Natural killer cell (primary cell): ENCODE measurements at regions not wholly inside any gene's neighbourhood (a gene's known extent, or its start where the extent isn't known, plus 50 kb on each side); places are given as distances from the start of the nearest gene placed in this dataset.
"Not testable (repeated sequence)": the region's sequence is repeated elsewhere in the genome, so short reads cannot be mapped to it uniquely, and the experiment has no call there.

Experiments
- ATAC-seq, 3 donors: fragments of 150-1000 bp in 2 of 3; fragments of 200-7000 bp in 1 of 3; cut with Tn5 transposase; 1 replicate in 1 of 3; 2 replicates in 2 of 3; pipeline ENCODE4 v1.10.0; 2021; ENCODE audit warnings: mild to moderate bottlenecking in 2 of 3, moderate library complexity in 2 of 3
- DNase-seq, 2 donors: peaks; one replicate each; pipeline versions ENCODE4 v3.0.0 to v3.0.0-alpha.2; 2013 to 2021; ENCODE audit warnings: mixed read lengths in 1 of 2
- H3K27ac ChIP-seq: one replicate; pipeline ENCODE4 v1.5.1; 2013; ENCODE audit warnings: mild to moderate bottlenecking, low read length
- H3K27me3 ChIP-seq: one replicate; pipeline ENCODE4 v1.6.1; 2013; ENCODE audit warnings: low read length; ENCODE audit not compliant: control insufficient read depth, insufficient read depth
- H3K36me3 ChIP-seq: one replicate; pipeline ENCODE4 v1.6.1; 2013; ENCODE audit warnings: low read length; ENCODE audit not compliant: control insufficient read depth, insufficient read depth
- H3K4me1 ChIP-seq: one replicate; pipeline ENCODE4 v1.6.1; 2013; ENCODE audit warnings: low read length; ENCODE audit not compliant: control insufficient read depth, insufficient read depth
- H3K4me3 ChIP-seq: one replicate; pipeline ENCODE4 v1.5.1; 2013; ENCODE audit warnings: low read length
- H3K9me3 ChIP-seq: one replicate; pipeline ENCODE4 v1.6.1; 2013; ENCODE audit warnings: low read length; ENCODE audit not compliant: control insufficient read depth, insufficient read depth
- H3K27ac Mint-ChIP-seq, 2 donors: one replicate each; pipeline ENCODE4 v1.8.0; 2022; ENCODE audit warnings: mild to moderate bottlenecking in 2 of 2, mixed read lengths in 2 of 2, moderate library complexity in 1 of 2
- H3K27me3 Mint-ChIP-seq, 2 donors: one replicate each; pipeline ENCODE4 v1.8.0; 2022; ENCODE audit warnings: low read depth in 2 of 2, mixed read lengths in 2 of 2
- H3K36me3 Mint-ChIP-seq: one replicate; pipeline ENCODE4 v1.8.0; 2022; ENCODE audit warnings: mixed read lengths
- H3K4me1 Mint-ChIP-seq, 2 donors: one replicate each; pipeline ENCODE4 v1.8.0; 2022; ENCODE audit warnings: mixed read lengths in 2 of 2
- H3K4me3 Mint-ChIP-seq: one replicate; pipeline ENCODE4 v1.8.0; 2022; ENCODE audit warnings: mild to moderate bottlenecking, moderate library complexity, mixed read lengths
- H3K9me3 Mint-ChIP-seq, 2 donors: one replicate each; pipeline ENCODE4 v1.8.0; 2022; ENCODE audit warnings: mixed read lengths in 2 of 2
- CTCF ChIP-seq: fragments of 200-600 bp; IDR thresholded peaks from one replicate; pipeline ENCODE4 v1.8.0; 2022; ENCODE audit warnings: antibody characterized with exemption
- WGBS: methylation state at CpG from one replicate; pipeline ENCODE4 v1.1.7; 2013; ENCODE audit warnings: missing lambda C conversion rate; ENCODE audit not compliant: insufficient coverage; 5-methylcytosine and 5-hydroxymethylcytosine counted together
- intact Hi-C: fragments of 100-400 bp; cut with micrococcal nuclease; formaldehyde crosslinking; loops from one replicate; pipeline ENCODE4 v1.14.2; 2022

- Mint-ChIP-seq H3K4me3 (no peak overlapping the region), H3K36me3 (no peaks in the 10 kb centered on the region), H3K9me3 (no peaks in the 10 kb centered on the region), H3K4me1 (no peaks in the 10 kb centered on the region), H3K27me3 (no peaks in the 10 kb centered on the region), H3K27ac (no peak overlapping the region)
- Histone ChIP-seq H3K4me3 (no peak overlapping the region), H3K9me3 (no peaks in the 10 kb centered on the region), H3K4me1 (no peaks in the 10 kb centered on the region), H3K27ac (no peak overlapping the region), H3K36me3 (no peaks in the 10 kb centered on the region), H3K27me3 (no peaks in the 10 kb centered on the region)
- DNase-seq (no peak), ATAC-seq (no peak)
- intact Hi-C loops: no loop called here
- 91% methylated on average over 1 of the region's 1 CpG for WGBS
- TF ChIP-seq CTCF: no peak
These were observed 270.2 kb downstream of the TAFA4 start for GRCh38 chr3:68662176-68662575.

GRCh38 chr3:68650657-68651056, 281.7 kb downstream of the TAFA4 start:
- intact Hi-C loops, H3K27me3 ChIP-seq, H3K36me3 Mint-ChIP-seq, H3K27ac ChIP-seq, H3K36me3 ChIP-seq, H3K4me1 ChIP-seq, H3K27ac Mint-ChIP-seq, H3K4me1 Mint-ChIP-seq, H3K27me3 Mint-ChIP-seq, ATAC-seq, H3K4me3 ChIP-seq, DNase-seq, H3K9me3 Mint-ChIP-seq, H3K9me3 ChIP-seq, H3K4me3 Mint-ChIP-seq: not testable (repeated sequence)
- 56% methylated on average over 1 of the region's 3 CpGs for WGBS

- DNase-seq: no peak
- Histone ChIP-seq H3K4me1 (no peaks in the 10 kb centered on the region), H3K36me3 (no peaks in the 10 kb centered on the region), H3K27me3 (no peaks in the 10 kb centered on the region), H3K9me3 (no peaks in the 10 kb centered on the region), H3K27ac (no peak overlapping the region), H3K4me3 (no peak overlapping the region)
- 86% methylated on average over 2 of the region's 2 CpGs for WGBS
- H3K4me3 Mint-ChIP-seq: no peak overlapping the region
- peaks cover 0 to 3% of the 10 kb centered on the region in 2 donors for H3K27me3 Mint-ChIP-seq
- no peaks in the 10 kb centered on the region for H3K4me1 Mint-ChIP-seq
- intact Hi-C loops: no loop called here
- H3K36me3 Mint-ChIP-seq: no peaks in the 10 kb centered on the region
- no peak for TF ChIP-seq CTCF
- ATAC-seq: no peak
- H3K27ac Mint-ChIP-seq: no peak overlapping the region
- H3K9me3 Mint-ChIP-seq: peaks cover 2 to 4% of the 10 kb centered on the region in 2 donors
These were observed 283.9 kb downstream of the TAFA4 start for GRCh38 chr3:68648494-68648893.

- H3K4me1 ChIP-seq: no peaks in the 10 kb centered on the region
These were observed 300.3 kb downstream of the TAFA4 start for GRCh38 chr3:68631850-68632545.

More at GRCh38 chr3:68631850-68632545, 300.3 kb downstream of the TAFA4 start:
- Mint-ChIP-seq H3K9me3 (peaks cover 3 to 6% of the 10 kb centered on the region in 2 donors), H3K27me3 (no peaks in the 10 kb centered on the region), H3K4me3 (no peak overlapping the region), H3K4me1 (no peaks in the 10 kb centered on the region), H3K36me3 (no peaks in the 10 kb centered on the region), H3K27ac (no peak overlapping the region)
- H3K27ac ChIP-seq: no peak overlapping the region
- WGBS: 55% methylated on average over 7 of the region's 7 CpGs
- no peaks in the 10 kb centered on the region for H3K27me3 ChIP-seq
- ATAC-seq (no peak), DNase-seq (no peak)
- H3K9me3 ChIP-seq: no peaks in the 10 kb centered on the region
- no peak for TF ChIP-seq CTCF
- H3K4me3 ChIP-seq: no peak overlapping the region
- no peaks in the 10 kb centered on the region for H3K36me3 ChIP-seq
- intact Hi-C loops: no loop called here
